Stimulated activated CD4-positive, alpha-beta T cell treated with anti-CD3 and anti-CD28 coated beads, Interleukin-1b, Interleukin-23, amount 100 ng/mL, for 48 hours (primary cell): ENCODE measurements at regions not wholly inside any gene's neighbourhood (a gene's known extent, or its start where the extent isn't known, plus 50 kb on each side); places are given as distances from the start of the nearest gene placed in this dataset.
"Not testable (repeated sequence)": the region's sequence is repeated elsewhere in the genome, so short reads cannot be mapped to it uniquely, and the experiment has no call there.

Experiments
- DNase-seq: peaks from one replicate; pipeline ENCODE4 v3.0.0-alpha.2; 2020

- DNase-seq = no peak
These were observed 346.7 kb upstream of the PPARGC1A start for GRCh38 chr4:24236532-24236931.

GRCh38 chr4:24236120-24236519 lies 346.3 kb upstream of the PPARGC1A start:
- no peak for DNase-seq

GRCh38 chr4:24235618-24236017 lies 345.8 kb upstream of the PPARGC1A start:
- DNase-seq = no peak

- DNase-seq = no peak
These were observed 344.5 kb upstream of the PPARGC1A start for GRCh38 chr4:24234288-24234848.

- no peak for DNase-seq
These were observed 341.1 kb upstream of the PPARGC1A start for GRCh38 chr4:24230955-24231354.

- no peak for DNase-seq
These were observed 340.1 kb upstream of the PPARGC1A start for GRCh38 chr4:24229978-24230377.

- no peak for DNase-seq
These were observed 338.8 kb upstream of the PPARGC1A start for GRCh38 chr4:24228692-24229091.

GRCh38 chr4:24226667-24227066 lies 336.8 kb upstream of the PPARGC1A start:
- DNase-seq = no peak

- DNase-seq = no peak
These were observed 336.2 kb upstream of the PPARGC1A start for GRCh38 chr4:24226023-24226422.

GRCh38 chr4:24224446-24224845 lies 334.6 kb upstream of the PPARGC1A start:
- no peak for DNase-seq

GRCh38 chr4:24219209-24219608 lies 329.4 kb upstream of the PPARGC1A start:
- DNase-seq = no peak

GRCh38 chr4:24218566-24218965 lies 328.7 kb upstream of the PPARGC1A start:
- DNase-seq = no peak

- no peak for DNase-seq
These were observed 324.9 kb upstream of the PPARGC1A start for GRCh38 chr4:24214796-24215195.

- DNase-seq = no peak
These were observed 324.1 kb upstream of the PPARGC1A start for GRCh38 chr4:24213961-24214360.

- no peak for DNase-seq
These were observed 322.8 kb upstream of the PPARGC1A start for GRCh38 chr4:24212642-24213041.

GRCh38 chr4:24211856-24212255 lies 322.0 kb upstream of the PPARGC1A start:
- no peak for DNase-seq

GRCh38 chr4:24210332-24210902 lies 320.6 kb upstream of the PPARGC1A start:
- no peak for DNase-seq

GRCh38 chr4:24209906-24210305 lies 320.1 kb upstream of the PPARGC1A start:
- DNase-seq = no peak

GRCh38 chr4:24209131-24209530 lies 319.3 kb upstream of the PPARGC1A start:
- no peak for DNase-seq

- no peak for DNase-seq
These were observed 318.8 kb upstream of the PPARGC1A start for GRCh38 chr4:24208691-24209090.

- DNase-seq = not testable (repeated sequence)
These were observed 314.9 kb upstream of the PPARGC1A start for GRCh38 chr4:24204708-24205107.

- no peak for DNase-seq
These were observed 314.1 kb upstream of the PPARGC1A start for GRCh38 chr4:24203926-24204325.

- DNase-seq = no peak
These were observed 312.7 kb upstream of the PPARGC1A start for GRCh38 chr4:24202579-24202978.

GRCh38 chr4:24197955-24198354 lies 308.1 kb upstream of the PPARGC1A start:
- DNase-seq = no peak

- DNase-seq = no peak
These were observed 306.9 kb upstream of the PPARGC1A start for GRCh38 chr4:24196785-24197184.
